ENCODE measurements at regions not wholly inside any gene's neighbourhood (a gene's known extent, or its start where the extent isn't known, plus 50 kb on each side); places are given as distances from the start of the nearest gene placed in this dataset.

GRCh38 chr2:33671198-33671597 is 72.1 kb upstream of the FAM98A start:
- TF ChIP-seq, protein P1, sequence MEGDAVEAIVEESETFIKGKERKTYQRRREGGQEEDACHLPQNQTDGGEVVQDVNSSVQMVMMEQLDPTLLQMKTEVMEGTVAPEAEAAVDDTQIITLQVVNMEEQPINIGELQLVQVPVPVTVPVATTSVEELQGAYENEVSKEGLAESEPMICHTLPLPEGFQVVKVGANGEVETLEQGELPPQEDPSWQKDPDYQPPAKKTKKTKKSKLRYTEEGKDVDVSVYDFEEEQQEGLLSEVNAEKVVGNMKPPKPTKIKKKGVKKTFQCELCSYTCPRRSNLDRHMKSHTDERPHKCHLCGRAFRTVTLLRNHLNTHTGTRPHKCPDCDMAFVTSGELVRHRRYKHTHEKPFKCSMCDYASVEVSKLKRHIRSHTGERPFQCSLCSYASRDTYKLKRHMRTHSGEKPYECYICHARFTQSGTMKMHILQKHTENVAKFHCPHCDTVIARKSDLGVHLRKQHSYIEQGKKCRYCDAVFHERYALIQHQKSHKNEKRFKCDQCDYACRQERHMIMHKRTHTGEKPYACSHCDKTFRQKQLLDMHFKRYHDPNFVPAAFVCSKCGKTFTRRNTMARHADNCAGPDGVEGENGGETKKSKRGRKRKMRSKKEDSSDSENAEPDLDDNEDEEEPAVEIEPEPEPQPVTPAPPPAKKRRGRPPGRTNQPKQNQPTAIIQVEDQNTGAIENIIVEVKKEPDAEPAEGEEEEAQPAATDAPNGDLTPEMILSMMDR (IDR thresholded peaks at IDR 0.05) = no peak
- TF ChIP-seq POLR2A (IDR thresholded peaks at IDR 0.05) (no peak), EP300 (IDR thresholded peaks at IDR 0.05) (no peak)

All from tibial nerve (tissue), 4 donors.